ENCODE measurements at regions not wholly inside any gene's neighbourhood (a gene's known extent, or its start where the extent isn't known, plus 50 kb on each side); places are given as distances from the start of the nearest gene placed in this dataset.

DNA sequence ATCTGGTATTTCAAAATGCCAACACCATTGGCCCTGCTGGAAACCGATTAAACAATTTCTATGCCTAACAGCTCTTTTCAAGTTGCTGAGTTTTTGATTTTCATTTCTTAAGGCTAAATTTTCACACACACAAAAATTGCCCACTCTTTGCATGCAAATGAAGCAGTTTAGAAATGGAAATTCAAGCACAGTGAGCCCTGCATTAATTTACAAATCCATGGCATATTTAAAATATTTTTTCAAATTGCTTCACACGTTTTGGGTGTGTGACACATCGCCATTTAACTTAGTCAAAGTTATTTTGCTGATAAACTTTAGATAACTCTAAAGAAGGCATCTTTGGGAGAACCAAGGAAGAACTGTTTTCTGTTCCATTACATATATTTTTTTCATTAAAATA, 184.8 kb downstream of the TXNL1 start:
- TF ChIP-seq EZH2phosphoT487 (IDR thresholded peaks at IDR 0.05), result no peak
- TF ChIP-seq EZH2 (IDR thresholded peaks at IDR 0.05), result no peak
- TF ChIP-seq, protein P1, sequence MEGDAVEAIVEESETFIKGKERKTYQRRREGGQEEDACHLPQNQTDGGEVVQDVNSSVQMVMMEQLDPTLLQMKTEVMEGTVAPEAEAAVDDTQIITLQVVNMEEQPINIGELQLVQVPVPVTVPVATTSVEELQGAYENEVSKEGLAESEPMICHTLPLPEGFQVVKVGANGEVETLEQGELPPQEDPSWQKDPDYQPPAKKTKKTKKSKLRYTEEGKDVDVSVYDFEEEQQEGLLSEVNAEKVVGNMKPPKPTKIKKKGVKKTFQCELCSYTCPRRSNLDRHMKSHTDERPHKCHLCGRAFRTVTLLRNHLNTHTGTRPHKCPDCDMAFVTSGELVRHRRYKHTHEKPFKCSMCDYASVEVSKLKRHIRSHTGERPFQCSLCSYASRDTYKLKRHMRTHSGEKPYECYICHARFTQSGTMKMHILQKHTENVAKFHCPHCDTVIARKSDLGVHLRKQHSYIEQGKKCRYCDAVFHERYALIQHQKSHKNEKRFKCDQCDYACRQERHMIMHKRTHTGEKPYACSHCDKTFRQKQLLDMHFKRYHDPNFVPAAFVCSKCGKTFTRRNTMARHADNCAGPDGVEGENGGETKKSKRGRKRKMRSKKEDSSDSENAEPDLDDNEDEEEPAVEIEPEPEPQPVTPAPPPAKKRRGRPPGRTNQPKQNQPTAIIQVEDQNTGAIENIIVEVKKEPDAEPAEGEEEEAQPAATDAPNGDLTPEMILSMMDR (IDR thresholded peaks at IDR 0.05), result no peak
- H3K4me3 ChIP-seq, result no peak overlapping the region
- no peaks in the 10 kb centered on the region for H3K27me3 Mint-ChIP-seq (ENCODE audit: insufficient read depth, low read depth)
- DNase-seq (ENCODE audit: low spot score), result no peak
- H3K27ac ChIP-seq, result no peak overlapping the region
- peak overlapping the region; percentile 20 for H2AFZ ChIP-seq (replicated peaks)
- no peaks in the 10 kb centered on the region for H3K27me3 ChIP-seq
- no peaks in the 10 kb centered on the region for H3K79me2 ChIP-seq (ENCODE audit: low read depth)
- no peaks in the 10 kb centered on the region for H3K36me3 Mint-ChIP-seq
- H3F3A ChIP-seq (ENCODE audit: low read depth), result no peaks in the 10 kb centered on the region
- no peaks in the 10 kb centered on the region for H3K9me3 Mint-ChIP-seq
- H3K4me2 ChIP-seq, result no peak overlapping the region
- no peak overlapping the region for H3K27ac Mint-ChIP-seq
- no peaks in the 10 kb centered on the region for H3K36me3 ChIP-seq
- H3K4me3 Mint-ChIP-seq, result no peak overlapping the region
- no peak overlapping the region for H3K9ac ChIP-seq
- H3K4me1 ChIP-seq, result no peaks in the 10 kb centered on the region
- no peaks in the 10 kb centered on the region for H3K4me1 Mint-ChIP-seq
- no peaks in the 10 kb centered on the region for H3K9me3 ChIP-seq (ENCODE audit: low read depth)
- H4K20me1 ChIP-seq (ENCODE audit: low read depth), result no peaks in the 10 kb centered on the region

DNA sequence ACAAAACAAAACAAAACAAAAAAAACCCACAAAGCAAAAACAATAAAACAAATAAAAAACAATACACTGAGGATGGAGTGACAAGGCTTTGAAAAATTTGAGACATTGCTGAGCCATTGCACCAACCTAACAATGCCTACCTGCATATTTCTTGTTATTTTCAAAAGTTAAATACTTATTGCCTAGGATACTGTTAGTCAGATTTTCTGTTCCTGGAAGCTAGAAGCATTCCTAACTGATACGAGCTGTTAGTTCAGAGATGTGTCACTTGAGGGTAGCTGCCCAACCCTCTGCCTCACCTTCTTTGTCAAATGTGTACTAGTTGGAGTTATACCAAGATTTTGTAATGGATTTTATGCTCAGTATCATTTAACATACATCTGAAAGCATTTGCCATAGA, 187.2 kb downstream of the TXNL1 start:
- TF ChIP-seq EZH2phosphoT487 (IDR thresholded peaks at IDR 0.05), result no peak
- TF ChIP-seq, protein P1 (IDR thresholded peaks at IDR 0.05), result no peak
- TF ChIP-seq EZH2 (IDR thresholded peaks at IDR 0.05), result no peak
- DNase-seq (ENCODE audit: low spot score), result no peak

DNA sequence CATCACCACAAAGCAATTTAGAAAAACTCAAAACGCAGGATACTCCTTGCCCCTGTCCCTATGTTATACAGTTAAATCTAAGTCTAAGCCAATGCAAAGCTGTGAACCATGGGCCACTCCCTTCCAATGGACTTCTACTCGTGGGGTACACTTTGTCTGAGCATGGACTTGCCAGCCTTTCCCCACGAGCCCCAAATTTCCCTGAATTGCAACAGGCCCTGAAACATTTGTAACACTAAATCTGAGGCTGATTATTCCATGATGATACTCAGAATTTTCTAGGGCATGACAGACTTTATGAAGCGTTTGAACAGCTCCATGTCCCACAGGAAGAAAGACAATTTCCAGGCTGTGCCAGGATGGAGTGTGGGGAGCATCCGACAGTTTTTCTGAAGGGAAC, 189.6 kb downstream of the TXNL1 start:
- no peak overlapping the region for H3K4me3 ChIP-seq
- no peaks in the 10 kb centered on the region for H3K9me3 Mint-ChIP-seq
- no peaks in the 10 kb centered on the region for H3K9me3 ChIP-seq (ENCODE audit: low read depth)
- DNase-seq (ENCODE audit: low spot score), result no peak
- no peak overlapping the region for H3K27ac Mint-ChIP-seq
- H3K4me3 Mint-ChIP-seq, result no peak overlapping the region
- no peaks in the 10 kb centered on the region for H3K36me3 ChIP-seq
- no peak overlapping the region for H3K9ac ChIP-seq
- H3K4me2 ChIP-seq, result no peak overlapping the region
- TF ChIP-seq, protein P1 (IDR thresholded peaks at IDR 0.05), result no peak
- TF ChIP-seq EZH2phosphoT487 (IDR thresholded peaks at IDR 0.05), result no peak
- no peak for TF ChIP-seq EZH2 (IDR thresholded peaks at IDR 0.05)
- H2AFZ ChIP-seq (replicated peaks), result no peak overlapping the region
- no peaks in the 10 kb centered on the region for H3K27me3 ChIP-seq
- no peaks in the 10 kb centered on the region for H3K79me2 ChIP-seq (ENCODE audit: low read depth)
- H3K27ac ChIP-seq, result no peak overlapping the region
- H3F3A ChIP-seq (ENCODE audit: low read depth), result no peaks in the 10 kb centered on the region
- no peaks in the 10 kb centered on the region for H3K36me3 Mint-ChIP-seq
- no peaks in the 10 kb centered on the region for H4K20me1 ChIP-seq (ENCODE audit: low read depth)
- H3K27me3 Mint-ChIP-seq (ENCODE audit: insufficient read depth, low read depth), result peaks cover 2% of the 10 kb centered on the region
- H3K4me1 ChIP-seq, result no peaks in the 10 kb centered on the region
- H3K4me1 Mint-ChIP-seq, result peaks cover 7% of the 10 kb centered on the region

More for the DNA sequence above, 187.2 kb downstream of the TXNL1 start:
- H3K36me3 ChIP-seq, result no peaks in the 10 kb centered on the region
- H3F3A ChIP-seq (ENCODE audit: low read depth), result no peaks in the 10 kb centered on the region
- Mint-ChIP-seq H3K4me1 (peaks cover 7% of the 10 kb centered on the region), H3K27me3 (ENCODE audit: insufficient read depth, low read depth) (peaks cover 2% of the 10 kb centered on the region), H3K36me3 (no peaks in the 10 kb centered on the region), H3K27ac (no peak overlapping the region), H3K4me3 (no peak overlapping the region), H3K9me3 (no peaks in the 10 kb centered on the region)
- no peak overlapping the region for H3K4me2 ChIP-seq
- no peak overlapping the region for H3K4me3 ChIP-seq
- H3K79me2 ChIP-seq (ENCODE audit: low read depth), result no peaks in the 10 kb centered on the region
- H4K20me1 ChIP-seq (ENCODE audit: low read depth), result no peaks in the 10 kb centered on the region
- H3K4me1 ChIP-seq, result no peaks in the 10 kb centered on the region
- no peak overlapping the region for H3K9ac ChIP-seq
- H2AFZ ChIP-seq (replicated peaks), result no peak overlapping the region
- H3K27me3 ChIP-seq, result no peaks in the 10 kb centered on the region
- H3K9me3 ChIP-seq (ENCODE audit: low read depth), result no peaks in the 10 kb centered on the region
- H3K27ac ChIP-seq, result no peak overlapping the region
